ENCODE measurements at regions not wholly inside any gene's neighbourhood (a gene's known extent, or its start where the extent isn't known, plus 50 kb on each side); places are given as distances from the start of the nearest gene placed in this dataset.

- no CpG with 5 or more reads among the region's 5 CpGs for WGBS (ENCODE audit: extremely low coverage, insufficient coverage, insufficient read length)
These were observed 312.2 kb upstream of the C11orf87 start for GRCh38 chr11:109109571-109110315.

GRCh38 chr11:109112261-109112660 is 309.7 kb upstream of the C11orf87 start:
- Histone ChIP-seq H2BK120ac (ENCODE audit: insufficient read depth, low read length, poor library complexity) (no peak overlapping the region), H3K9me3 (ENCODE audit: insufficient read depth, low read depth, low read length) (no peaks in the 10 kb centered on the region), H3K36me3 (ENCODE audit: control insufficient read depth in 1 of 2, insufficient read depth in 2 of 2, low read length in 2 of 2) (no peaks in the 10 kb centered on the region), H2BK12ac (ENCODE audit: low read length) (no peak overlapping the region), H2BK5ac (ENCODE audit: low read depth, low read length, poor library complexity) (no peak overlapping the region), H3K4me2 (ENCODE audit: low read length) (no peak overlapping the region), H3K27ac (ENCODE audit: low read depth, low read length) (no peak overlapping the region), H3K23ac (ENCODE audit: low read length) (no peak overlapping the region), H3K14ac (ENCODE audit: low read length) (no peak overlapping the region), H3K18ac (ENCODE audit: low read length) (no peak overlapping the region), H4K8ac (ENCODE audit: low read depth, low read length) (no peak overlapping the region), H2AFZ (ENCODE audit: insufficient read depth, low read length, poor library complexity) (no peak overlapping the region), H3K79me2 (ENCODE audit: control insufficient read depth, insufficient read depth, low read length, poor library complexity) (no peaks in the 10 kb centered on the region), H3K79me1 (ENCODE audit: low read length) (no peaks in the 10 kb centered on the region), H4K91ac (ENCODE audit: low read depth, low read length) (no peak overlapping the region), H4K12ac (ENCODE audit: low read depth, low read length) (no peak overlapping the region), H3K27me3 (ENCODE audit: insufficient read depth, low read length) (no peaks in the 10 kb centered on the region), H2AK5ac (ENCODE audit: low read length) (no peak overlapping the region), H3K4me1 (ENCODE audit: control insufficient read depth in 1 of 2, insufficient read depth in 2 of 2, low read length in 2 of 2) (no peaks in the 10 kb centered on the region), H3K9ac (ENCODE audit: low read length) (no peak overlapping the region), H3K4me3 (ENCODE audit: low read depth, low read length) (no peak overlapping the region), H3K4ac (ENCODE audit: low read depth, low read length) (no peak overlapping the region)
- no peak for DNase-seq
- no CpG with 5 or more reads among the region's 2 CpGs for WGBS (ENCODE audit: extremely low coverage, insufficient coverage, insufficient read length)

More at GRCh38 chr11:109109571-109110315, 312.2 kb upstream of the C11orf87 start:
- Histone ChIP-seq H3K9me3 (ENCODE audit: insufficient read depth, low read depth, low read length) (no peaks in the 10 kb centered on the region), H3K4me3 (ENCODE audit: low read depth, low read length) (no peak overlapping the region), H3K4ac (ENCODE audit: low read depth, low read length) (no peak overlapping the region), H3K14ac (ENCODE audit: low read length) (no peak overlapping the region), H4K91ac (ENCODE audit: low read depth, low read length) (no peak overlapping the region), H3K36me3 (ENCODE audit: control insufficient read depth in 1 of 2, insufficient read depth in 2 of 2, low read length in 2 of 2) (no peaks in the 10 kb centered on the region), H2BK5ac (ENCODE audit: low read depth, low read length, poor library complexity) (no peak overlapping the region), H2AK5ac (ENCODE audit: low read length) (no peak overlapping the region), H4K8ac (ENCODE audit: low read depth, low read length) (no peak overlapping the region), H3K23ac (ENCODE audit: low read length) (no peak overlapping the region), H3K4me1 (ENCODE audit: control insufficient read depth in 1 of 2, insufficient read depth in 2 of 2, low read length in 2 of 2) (no peaks in the 10 kb centered on the region), H4K12ac (ENCODE audit: low read depth, low read length) (no peak overlapping the region), H2AFZ (ENCODE audit: insufficient read depth, low read length, poor library complexity) (no peak overlapping the region), H3K9ac (ENCODE audit: low read length) (no peak overlapping the region), H3K27ac (ENCODE audit: low read depth, low read length) (no peak overlapping the region), H3K79me2 (ENCODE audit: control insufficient read depth, insufficient read depth, low read length, poor library complexity) (no peaks in the 10 kb centered on the region), H3K27me3 (ENCODE audit: insufficient read depth, low read length) (no peaks in the 10 kb centered on the region), H2BK12ac (ENCODE audit: low read length) (no peak overlapping the region), H3K4me2 (ENCODE audit: low read length) (no peak overlapping the region), H3K79me1 (ENCODE audit: low read length) (no peaks in the 10 kb centered on the region), H2BK120ac (ENCODE audit: insufficient read depth, low read length, poor library complexity) (no peak overlapping the region), H3K18ac (ENCODE audit: low read length) (no peak overlapping the region)
- DNase-seq, result no peak

GRCh38 chr11:109112821-109113280 is 309.1 kb upstream of the C11orf87 start:
- H3K14ac ChIP-seq (ENCODE audit: low read length), result no peak overlapping the region
- H3K79me1 ChIP-seq (ENCODE audit: low read length), result no peaks in the 10 kb centered on the region
- WGBS (ENCODE audit: extremely low coverage, insufficient coverage, insufficient read length), result no CpG with 5 or more reads among the region's 7 CpGs
- H3K4me1 ChIP-seq (ENCODE audit: control insufficient read depth in 1 of 2, insufficient read depth in 2 of 2, low read length in 2 of 2), result no peaks in the 10 kb centered on the region
- H3K79me2 ChIP-seq (ENCODE audit: control insufficient read depth, insufficient read depth, low read length, poor library complexity), result no peaks in the 10 kb centered on the region
- H3K27me3 ChIP-seq (ENCODE audit: insufficient read depth, low read length), result no peaks in the 10 kb centered on the region
- DNase-seq, result no peak
- H4K91ac ChIP-seq (ENCODE audit: low read depth, low read length), result no peak overlapping the region
- H2AK5ac ChIP-seq (ENCODE audit: low read length), result no peak overlapping the region
- no peak overlapping the region for H3K4ac ChIP-seq (ENCODE audit: low read depth, low read length)
- no peaks in the 10 kb centered on the region for H3K9me3 ChIP-seq (ENCODE audit: insufficient read depth, low read depth, low read length)
- no peak overlapping the region for H3K4me2 ChIP-seq (ENCODE audit: low read length)
- no peak overlapping the region for H2BK120ac ChIP-seq (ENCODE audit: insufficient read depth, low read length, poor library complexity)
- H3K4me3 ChIP-seq (ENCODE audit: low read depth, low read length), result no peak overlapping the region
- no peak overlapping the region for H4K8ac ChIP-seq (ENCODE audit: low read depth, low read length)
- no peak overlapping the region for H4K12ac ChIP-seq (ENCODE audit: low read depth, low read length)
- H3K27ac ChIP-seq (ENCODE audit: low read depth, low read length), result no peak overlapping the region
- no peak overlapping the region for H3K9ac ChIP-seq (ENCODE audit: low read length)
- H3K23ac ChIP-seq (ENCODE audit: low read length), result no peak overlapping the region
- no peaks in the 10 kb centered on the region for H3K36me3 ChIP-seq (ENCODE audit: control insufficient read depth in 1 of 2, insufficient read depth in 2 of 2, low read length in 2 of 2)
- H2AFZ ChIP-seq (ENCODE audit: insufficient read depth, low read length, poor library complexity), result no peak overlapping the region
- no peak overlapping the region for H2BK12ac ChIP-seq (ENCODE audit: low read length)
- no peak overlapping the region for H3K18ac ChIP-seq (ENCODE audit: low read length)
- no peak overlapping the region for H2BK5ac ChIP-seq (ENCODE audit: low read depth, low read length, poor library complexity)

- no peaks in the 10 kb centered on the region for H3K36me3 ChIP-seq (ENCODE audit: control insufficient read depth in 1 of 2, insufficient read depth in 2 of 2, low read length in 2 of 2)
- no peaks in the 10 kb centered on the region for H3K79me2 ChIP-seq (ENCODE audit: control insufficient read depth, insufficient read depth, low read length, poor library complexity)
- no peaks in the 10 kb centered on the region for H3K27me3 ChIP-seq (ENCODE audit: insufficient read depth, low read length)
- no peaks in the 10 kb centered on the region for H3K9me3 ChIP-seq (ENCODE audit: insufficient read depth, low read depth, low read length)
- no peak overlapping the region for H3K23ac ChIP-seq (ENCODE audit: low read length)
- H2AFZ ChIP-seq (ENCODE audit: insufficient read depth, low read length, poor library complexity), result no peak overlapping the region
- no peak overlapping the region for H4K8ac ChIP-seq (ENCODE audit: low read depth, low read length)
- H3K9ac ChIP-seq (ENCODE audit: low read length), result no peak overlapping the region
- no CpG with 5 or more reads among the region's 3 CpGs for WGBS (ENCODE audit: extremely low coverage, insufficient coverage, insufficient read length)
- no peak for DNase-seq
- no peak overlapping the region for H4K12ac ChIP-seq (ENCODE audit: low read depth, low read length)
- no peak overlapping the region for H4K91ac ChIP-seq (ENCODE audit: low read depth, low read length)
- H3K4me2 ChIP-seq (ENCODE audit: low read length), result no peak overlapping the region
- H3K4ac ChIP-seq (ENCODE audit: low read depth, low read length), result no peak overlapping the region
- no peak overlapping the region for H3K27ac ChIP-seq (ENCODE audit: low read depth, low read length)
- H3K79me1 ChIP-seq (ENCODE audit: low read length), result no peaks in the 10 kb centered on the region
- no peak overlapping the region for H3K4me3 ChIP-seq (ENCODE audit: low read depth, low read length)
- H3K14ac ChIP-seq (ENCODE audit: low read length), result no peak overlapping the region
- H2AK5ac ChIP-seq (ENCODE audit: low read length), result no peak overlapping the region
- H2BK120ac ChIP-seq (ENCODE audit: insufficient read depth, low read length, poor library complexity), result no peak overlapping the region
- H2BK5ac ChIP-seq (ENCODE audit: low read depth, low read length, poor library complexity), result no peak overlapping the region
- no peaks in the 10 kb centered on the region for H3K4me1 ChIP-seq (ENCODE audit: control insufficient read depth in 1 of 2, insufficient read depth in 2 of 2, low read length in 2 of 2)
- no peak overlapping the region for H2BK12ac ChIP-seq (ENCODE audit: low read length)
- no peak overlapping the region for H3K18ac ChIP-seq (ENCODE audit: low read length)
These were observed 301.6 kb upstream of the C11orf87 start for GRCh38 chr11:109120341-109120740.

All from trophoblast cell (in vitro differentiated cells and primary cell).